NCI-H2029 (cell line): ENCODE measurements at regions not wholly inside any gene's neighbourhood (a gene's known extent, or its start where the extent isn't known, plus 50 kb on each side); places are given as distances from the start of the nearest gene placed in this dataset.
"Not testable (repeated sequence)": the region's sequence is repeated elsewhere in the genome, so short reads cannot be mapped to it uniquely, and the experiment has no call there.

Source experiments
- DNase-seq: peaks from one replicate; lab custom pipeline; 2025; lab: John Stamatoyannopoulos, UW

DNA sequence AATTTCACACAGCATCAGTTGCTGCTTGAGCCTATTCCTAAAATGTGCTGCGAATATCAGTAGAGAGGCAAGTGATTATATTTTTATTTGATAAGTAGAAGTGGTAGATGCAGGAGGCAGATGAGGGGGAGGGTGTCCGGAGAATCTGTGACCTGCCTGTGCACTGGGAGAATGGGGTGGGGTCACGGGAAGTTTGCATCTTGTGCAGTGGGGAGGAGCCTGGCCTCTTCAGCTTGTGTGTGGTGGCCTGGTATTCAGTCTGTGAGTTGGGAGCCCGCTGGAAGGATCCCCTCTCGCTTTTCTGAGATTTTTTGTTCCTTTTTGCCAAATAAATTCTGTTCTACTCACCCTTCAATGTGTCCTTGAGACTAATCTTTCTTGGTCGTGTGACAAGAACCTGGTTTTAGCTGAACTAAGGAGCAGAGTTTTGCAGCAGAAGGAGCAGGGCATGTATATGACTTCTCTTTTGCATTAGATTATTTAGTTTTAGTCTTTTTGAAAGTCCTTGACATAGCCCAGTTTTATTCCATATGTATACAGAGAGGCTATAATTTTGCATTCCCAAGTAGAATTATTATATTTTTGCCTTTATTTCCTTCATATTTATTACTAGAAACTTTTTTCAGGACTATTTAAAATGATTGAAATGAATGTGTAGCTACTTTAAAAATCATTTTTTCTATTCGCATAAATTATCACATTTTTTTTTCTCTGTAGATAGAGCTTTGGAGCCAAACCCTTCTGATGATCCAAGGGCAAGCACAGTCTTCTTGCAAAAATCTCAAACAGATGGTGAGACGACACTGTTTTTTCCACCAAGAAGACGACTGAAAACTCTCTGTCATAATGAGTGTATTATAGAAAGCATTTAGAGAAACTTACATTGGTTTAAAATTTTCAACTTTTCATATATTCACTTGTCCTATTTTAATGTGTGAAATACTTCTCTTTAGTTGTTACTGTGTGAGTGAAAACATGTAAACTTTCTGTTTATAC is 1257.2 kb downstream of the UQCRFS1 start:
- no peak for DNase-seq

DNA sequence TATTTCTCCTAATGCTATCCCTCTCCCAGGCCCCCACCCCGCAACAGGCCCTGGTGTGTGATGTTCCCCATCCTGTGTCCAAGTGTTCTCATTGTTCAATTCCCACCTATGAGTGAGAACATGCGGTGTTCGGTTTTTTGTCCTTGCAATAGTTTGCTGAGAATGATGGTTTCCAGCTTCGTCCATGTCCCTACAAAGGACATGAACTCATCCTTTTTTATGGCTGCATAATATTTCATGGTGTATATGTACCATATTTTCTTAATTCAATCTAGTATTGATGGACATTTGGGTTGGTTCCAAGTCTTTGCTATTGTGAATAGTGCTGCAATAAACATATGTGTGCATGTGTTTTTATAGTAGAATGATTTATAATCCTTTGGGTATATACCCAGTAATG is 1270.3 kb downstream of the UQCRFS1 start:
- not testable (repeated sequence) for DNase-seq

DNA sequence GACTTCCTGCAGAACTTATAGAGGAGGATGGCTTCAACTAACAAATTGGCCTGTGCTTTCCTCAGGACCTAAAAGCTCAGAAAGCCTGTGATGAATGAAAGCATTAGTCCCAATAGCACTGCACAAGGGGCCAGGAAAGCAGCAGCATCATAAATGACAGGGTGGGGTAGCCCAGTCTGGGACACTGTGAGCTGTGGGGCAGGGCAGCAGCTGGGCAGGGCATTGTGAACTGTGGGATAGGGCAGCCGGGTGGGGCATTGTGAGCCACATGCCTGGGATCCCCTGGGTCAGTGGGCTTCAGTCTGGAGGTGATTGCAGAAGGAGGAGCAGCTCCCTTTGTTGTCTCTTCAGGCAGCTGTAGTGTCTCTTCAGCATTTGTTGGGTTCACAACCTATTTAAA is 1276.8 kb downstream of the UQCRFS1 start:
- no peak for DNase-seq

DNA sequence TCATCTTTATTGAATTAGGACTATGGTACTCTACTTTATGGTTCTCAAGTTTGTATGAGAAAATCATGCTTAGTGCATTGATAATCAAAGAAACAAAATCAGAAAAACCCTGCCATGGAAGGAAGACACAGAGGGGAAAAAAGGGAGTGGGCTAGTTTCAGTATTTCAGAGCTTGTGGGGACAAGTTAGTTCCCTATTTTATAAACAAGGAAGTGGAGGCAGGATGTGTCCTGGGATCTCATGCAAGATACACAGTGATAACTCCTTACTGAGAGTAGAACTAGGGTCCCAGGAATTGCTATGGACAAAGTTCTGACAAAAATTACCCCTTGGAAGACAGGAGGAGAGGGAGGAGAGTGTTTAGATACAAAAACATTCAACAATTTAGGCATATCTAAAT is 1277.3 kb downstream of the UQCRFS1 start:
- DNase-seq: no peak

DNA sequence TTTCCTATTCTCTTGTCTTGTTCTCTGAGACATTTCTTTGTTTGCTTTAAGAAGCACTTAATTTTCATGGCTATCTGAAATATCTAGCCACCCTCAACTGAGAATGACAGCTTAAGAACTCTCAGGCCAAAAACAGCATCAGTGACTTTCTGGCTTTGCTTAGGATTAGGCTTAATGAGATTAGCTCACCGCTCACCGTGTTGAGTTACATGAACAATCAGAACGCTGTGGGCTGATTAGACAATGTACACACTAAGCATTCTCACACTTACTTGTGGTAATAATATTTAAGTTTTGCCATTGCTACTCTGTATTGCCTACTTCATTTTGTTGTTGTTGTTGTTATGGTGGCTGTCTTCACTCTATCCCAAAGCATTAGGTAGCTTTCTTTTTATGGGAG is 1283.6 kb downstream of the UQCRFS1 start:
- DNase-seq: no peak

DNA sequence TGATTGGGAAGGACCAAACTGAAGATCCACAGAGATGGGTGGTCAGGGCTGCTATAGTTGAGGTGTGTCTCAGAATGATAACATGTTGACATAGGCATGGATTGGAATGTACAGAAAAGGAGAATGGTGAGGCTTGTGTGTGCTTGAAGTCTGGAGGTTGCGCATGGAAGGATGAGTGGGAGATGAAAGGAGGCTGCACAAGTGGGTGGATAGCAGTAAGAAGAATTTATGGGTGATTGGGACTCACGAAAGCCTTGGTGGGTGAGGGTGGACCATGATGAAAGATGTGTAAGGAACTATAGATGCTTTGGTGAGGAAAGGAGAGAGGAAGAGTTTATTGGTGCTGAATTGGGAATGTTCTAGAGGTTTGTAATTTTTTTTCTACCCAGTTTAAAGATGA is 1287.7 kb downstream of the UQCRFS1 start:
- no peak for DNase-seq

DNA sequence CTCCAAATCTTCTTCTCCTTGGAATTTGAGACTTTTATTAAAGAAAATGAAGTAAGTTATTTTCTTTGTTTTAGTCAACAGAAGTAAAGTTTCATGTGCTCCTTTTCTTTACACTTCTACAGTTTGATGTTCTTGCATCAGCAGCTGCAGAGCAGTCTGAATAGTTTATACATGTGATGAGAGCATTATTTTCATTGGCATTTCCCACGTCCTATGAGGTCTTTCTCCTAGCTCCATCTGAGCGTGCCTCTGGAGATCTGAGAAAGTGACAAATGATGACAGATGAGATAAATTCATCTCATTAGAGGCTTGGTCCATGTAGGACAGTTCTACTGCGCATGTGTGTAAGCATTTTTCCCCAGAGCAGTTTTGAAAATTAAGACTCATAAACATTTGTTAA is 1290.0 kb downstream of the UQCRFS1 start:
- DNase-seq: no peak

DNA sequence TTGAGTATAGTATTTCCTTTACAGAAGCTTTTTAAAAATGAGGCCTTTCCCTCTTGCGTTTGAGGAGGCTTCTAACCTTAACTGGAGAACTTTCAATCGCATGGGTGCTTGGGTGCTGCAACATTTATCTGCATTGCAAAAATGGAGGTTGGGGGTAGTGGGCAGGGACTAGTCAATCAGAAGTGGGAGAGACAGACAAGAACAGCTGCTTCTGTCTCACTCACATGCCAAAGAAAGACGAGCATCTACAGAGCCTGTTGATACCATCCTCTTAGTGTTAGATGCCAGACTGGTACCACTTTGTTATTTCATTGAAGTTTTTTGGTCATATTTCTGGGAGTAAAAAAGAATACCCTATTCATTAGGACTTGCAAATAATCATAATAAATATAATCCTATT is 1292.2 kb downstream of the UQCRFS1 start:
- no peak for DNase-seq

DNA sequence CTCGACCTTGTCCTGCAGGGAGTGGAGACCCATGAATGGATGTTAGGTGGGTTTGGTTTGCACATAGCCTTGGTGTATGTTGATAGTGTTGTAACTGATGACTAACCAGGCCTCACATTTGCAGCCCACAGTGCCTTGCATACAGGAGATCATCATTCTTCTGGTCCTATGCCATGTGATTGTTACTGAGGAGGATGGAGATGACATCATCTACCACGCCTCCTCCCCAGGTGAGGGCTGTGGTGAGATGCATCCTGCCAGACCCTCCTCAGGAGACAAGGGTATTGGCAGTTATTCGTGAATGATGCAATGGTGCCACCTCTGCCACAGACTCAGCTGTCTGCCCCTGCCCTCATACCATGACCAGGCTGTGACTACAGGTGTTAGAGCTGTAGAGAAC is 1294.1 kb downstream of the UQCRFS1 start:
- DNase-seq: no peak

DNA sequence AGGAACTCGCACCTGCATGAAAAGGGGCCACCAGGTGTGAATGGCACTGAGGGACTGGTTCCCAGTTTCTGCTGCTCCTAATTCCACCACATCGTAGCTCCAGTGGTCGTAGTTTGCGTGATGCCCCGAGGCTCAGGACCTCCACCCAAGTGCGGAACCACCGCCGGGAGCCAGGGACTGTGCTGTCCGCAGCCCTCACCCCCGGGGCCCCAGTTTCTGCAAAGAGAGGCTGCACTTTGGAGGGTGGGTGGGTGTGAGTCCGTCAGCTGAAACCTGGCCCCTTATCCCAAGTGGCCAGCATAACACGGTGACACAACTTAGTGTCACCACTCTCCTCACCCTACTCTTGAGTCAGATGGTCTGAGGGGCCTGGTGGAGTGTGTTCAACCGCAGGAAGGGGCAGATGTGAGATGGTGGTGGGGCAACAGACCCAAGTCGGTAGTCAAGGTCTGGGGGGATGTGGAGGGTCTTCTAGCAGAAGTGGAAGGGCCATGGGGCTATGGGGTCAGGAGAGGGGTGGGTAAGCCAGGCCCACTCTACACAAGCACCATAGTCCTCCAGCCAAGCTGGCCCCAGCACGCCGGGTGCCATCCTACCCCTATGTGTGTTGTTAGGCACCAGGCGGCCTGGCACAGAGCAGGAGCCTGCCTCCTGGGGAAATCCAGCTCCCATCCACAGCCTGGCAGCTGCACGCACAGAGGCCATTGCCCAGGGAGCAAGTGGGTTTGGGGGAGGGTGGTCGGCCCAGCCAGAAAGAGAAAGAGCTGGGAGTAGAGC is 1301.6 kb downstream of the UQCRFS1 start:
- DNase-seq: no peak

DNA sequence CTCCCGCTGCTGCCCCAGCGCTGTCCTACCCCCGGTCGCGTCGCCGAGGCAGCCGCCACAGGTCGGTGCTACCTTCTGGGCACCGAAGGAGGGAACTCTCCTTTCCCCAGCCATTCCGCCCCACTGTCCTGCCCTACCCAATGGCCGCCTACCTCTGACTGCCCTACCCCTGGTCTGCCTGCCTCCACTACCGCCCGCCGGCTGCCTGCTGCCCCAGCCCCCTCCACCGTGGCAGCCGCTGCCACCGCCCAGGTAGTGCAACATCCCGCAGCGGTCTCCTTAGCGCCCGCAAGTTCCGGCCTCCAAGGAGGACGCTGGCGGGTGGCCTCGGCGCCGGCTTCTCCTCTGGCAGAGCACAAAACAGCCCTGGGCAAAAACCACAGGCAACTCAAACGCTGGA is 1303.1 kb downstream of the UQCRFS1 start:
- no peak for DNase-seq

DNA sequence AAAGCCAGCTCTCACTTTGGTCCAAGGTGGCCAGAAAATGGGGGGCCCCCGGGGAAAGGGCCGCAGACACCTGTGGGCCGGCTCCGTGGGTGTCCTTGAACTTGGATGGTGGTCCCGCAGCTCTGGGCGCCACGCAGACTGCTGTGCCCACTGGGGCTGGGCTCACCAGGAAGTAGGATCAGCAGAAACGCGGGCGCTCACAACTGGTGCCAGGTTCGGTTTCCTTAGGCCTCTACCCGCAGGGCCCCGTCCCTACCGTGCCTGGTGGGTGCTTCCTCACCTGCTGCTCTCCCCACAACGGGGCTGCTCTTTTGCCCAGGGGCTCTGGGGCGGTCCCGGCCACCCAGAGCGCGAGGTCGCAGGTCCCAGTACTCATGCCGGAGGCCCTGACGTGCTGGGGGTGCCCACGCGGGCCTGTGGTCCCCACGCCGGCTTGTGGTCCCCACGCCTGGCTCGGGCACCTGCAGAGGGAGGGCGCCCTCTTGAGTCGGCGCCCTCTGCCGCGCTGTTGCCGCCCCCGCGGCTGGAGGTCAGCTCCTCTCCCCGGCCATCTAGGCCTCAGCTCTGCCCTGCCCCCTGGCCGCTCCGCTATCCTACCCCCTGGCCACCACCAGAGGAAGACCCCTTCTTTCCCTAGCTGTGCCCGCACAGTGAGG is 1303.6 kb downstream of the UQCRFS1 start:
- DNase-seq: no peak

DNA sequence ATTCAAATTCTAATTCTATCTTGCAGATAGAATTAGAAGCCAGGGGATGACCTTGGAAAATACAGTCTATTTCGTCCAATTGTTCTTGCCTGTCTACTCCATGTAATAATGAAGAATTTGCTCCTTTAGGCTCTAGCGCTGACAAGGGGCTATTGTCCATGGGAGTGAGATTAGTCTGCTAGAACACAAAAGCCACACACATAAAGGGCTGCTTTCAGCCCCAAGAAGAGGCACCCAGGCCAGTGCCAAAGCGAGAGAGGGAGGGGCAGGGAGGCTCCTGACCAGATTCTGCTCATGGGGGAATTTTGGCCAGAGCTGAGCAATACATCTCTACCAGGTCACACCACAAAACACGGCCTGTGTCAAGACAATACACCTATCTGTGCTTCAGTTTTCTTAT is 1306.9 kb downstream of the UQCRFS1 start:
- no peak for DNase-seq

DNA sequence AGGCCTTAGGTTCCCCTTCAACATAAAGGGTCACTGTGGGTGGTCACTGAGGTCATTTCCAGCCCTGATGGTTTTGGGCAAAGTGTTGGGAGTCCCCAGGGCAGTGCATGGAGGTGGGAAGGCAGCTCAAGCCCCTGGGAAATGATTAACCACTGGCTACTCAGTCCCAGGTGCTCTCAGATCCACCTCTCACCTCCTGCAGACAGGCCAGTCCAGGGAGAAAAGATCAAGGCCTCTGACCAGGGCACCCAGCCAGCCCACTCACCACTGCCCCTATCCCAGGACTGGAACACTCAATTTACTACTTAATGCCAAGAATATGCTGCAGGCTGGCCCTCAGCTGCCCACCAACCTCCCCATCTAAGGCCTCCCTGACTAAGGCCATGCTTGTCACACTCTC is 1307.9 kb downstream of the UQCRFS1 start:
- no peak for DNase-seq

DNA sequence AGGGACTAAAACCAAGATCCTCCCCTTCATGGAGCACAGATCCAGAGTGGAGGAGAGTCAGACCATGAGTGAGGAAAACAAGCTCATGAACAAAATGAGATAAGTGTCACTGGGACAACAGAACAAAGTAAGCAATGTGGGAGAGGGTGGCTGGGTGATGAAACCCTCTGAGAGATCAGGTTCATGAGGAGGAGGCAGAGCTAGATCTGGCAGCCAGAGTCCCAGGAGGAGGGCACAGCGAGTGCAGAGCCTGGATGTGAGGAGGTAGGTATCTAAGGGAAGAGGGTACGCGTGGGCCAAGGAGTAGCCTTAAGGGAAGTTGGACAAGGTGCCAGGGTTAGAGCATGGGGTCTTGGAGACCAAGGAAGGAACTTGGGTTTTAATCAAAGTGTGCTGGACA is 1311.9 kb downstream of the UQCRFS1 start:
- DNase-seq: no peak

DNA sequence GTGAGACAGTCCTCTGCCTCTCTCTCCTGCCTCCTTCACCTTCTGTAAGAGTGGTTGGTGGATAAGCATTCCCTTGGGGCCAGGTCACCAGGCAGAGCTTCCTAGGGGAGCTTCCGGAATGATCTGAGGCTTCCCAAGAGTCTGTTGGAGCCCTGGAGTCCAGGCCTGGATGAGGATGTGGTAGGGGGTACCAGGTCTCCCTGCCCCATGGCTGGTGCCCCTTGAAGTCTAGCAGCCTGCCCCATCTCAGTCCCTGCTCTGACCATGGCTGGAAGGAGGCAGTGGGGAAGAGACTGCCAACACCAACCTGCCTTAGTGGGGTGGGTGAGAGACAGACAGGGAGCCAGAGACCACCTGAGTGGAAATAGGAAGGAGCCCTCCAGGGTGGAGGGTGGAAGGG is 1316.9 kb downstream of the UQCRFS1 start:
- DNase-seq: no peak

DNA sequence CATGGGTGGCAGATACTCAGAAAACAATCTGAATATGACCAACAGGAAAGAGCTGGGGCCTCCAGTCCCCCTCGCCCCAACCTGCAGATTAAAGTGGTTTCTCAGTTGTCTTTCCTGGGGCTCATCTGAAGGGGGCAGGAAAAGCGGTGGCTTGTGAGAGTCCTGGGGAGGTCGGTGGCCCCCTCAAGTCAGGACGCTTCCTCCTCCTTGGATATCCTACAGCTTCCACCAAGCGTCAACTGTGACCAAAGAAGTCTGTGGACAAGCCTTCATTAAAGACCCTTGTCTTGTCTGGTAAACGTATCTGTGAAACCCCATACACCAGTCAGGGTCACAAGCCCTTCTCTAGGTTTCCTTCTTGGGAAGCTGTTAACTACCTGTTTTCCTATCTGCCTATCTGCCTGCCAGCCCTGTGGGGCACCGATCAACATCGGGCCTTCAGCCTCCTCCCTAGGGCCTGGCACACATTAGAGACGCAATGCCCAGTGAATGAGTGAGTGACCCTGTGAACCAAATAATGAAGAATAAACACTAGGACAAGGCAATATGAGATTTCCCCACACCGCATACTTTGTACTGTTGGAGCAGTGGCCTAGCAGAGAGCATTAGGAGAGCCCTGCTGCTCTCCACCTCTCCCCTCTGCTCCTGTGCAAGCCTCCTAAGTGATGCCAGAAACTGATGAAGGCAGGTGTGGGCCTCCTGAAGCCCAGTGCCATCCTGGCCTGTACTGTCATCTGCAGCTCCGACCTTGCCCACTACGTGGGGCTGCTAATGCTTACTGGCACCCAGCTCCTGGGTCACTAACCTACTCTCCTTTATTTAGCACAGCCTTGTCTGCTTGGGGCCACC is 1317.8 kb downstream of the UQCRFS1 start:
- no peak for DNase-seq

DNA sequence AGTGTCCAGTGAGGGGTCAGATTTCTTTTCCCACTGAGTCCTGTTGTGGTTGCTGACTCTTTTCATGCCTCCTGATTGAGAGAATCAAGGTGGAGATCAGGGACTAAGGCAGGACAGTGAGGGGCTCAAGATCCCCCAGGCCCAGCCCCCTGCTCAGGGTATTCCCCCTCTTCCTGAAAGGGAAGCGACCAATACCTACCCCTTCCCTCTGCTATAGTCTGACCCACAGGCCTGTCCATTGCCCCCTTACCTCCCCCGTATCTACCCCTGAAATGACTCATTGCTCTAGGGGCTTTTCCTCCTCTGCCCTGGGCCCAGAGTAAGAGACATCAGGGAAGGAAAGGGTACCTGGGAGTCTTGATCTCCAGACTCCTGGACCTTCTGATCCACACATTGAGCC is 1320.5 kb downstream of the UQCRFS1 start:
- DNase-seq: no peak

DNA sequence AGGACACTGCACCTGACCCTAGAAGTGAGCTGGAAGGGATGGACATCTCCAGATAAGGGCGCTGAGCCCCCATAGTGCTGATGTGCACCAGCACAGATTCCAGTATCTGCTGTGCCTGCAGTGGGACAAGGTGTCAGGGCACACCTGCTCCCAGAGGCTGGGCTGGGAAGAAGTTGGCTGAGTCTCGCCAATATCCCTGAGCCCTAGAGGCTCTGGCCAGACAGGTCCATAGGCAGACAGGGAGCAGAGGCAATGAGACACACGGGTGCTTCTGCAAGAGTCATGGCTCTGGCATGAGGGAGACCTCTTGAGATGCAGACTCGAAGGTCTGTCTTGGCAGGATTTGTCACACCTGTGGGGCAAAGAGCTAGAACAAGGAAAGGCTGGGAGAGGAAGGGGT is 1321.5 kb downstream of the UQCRFS1 start:
- no peak for DNase-seq

DNA sequence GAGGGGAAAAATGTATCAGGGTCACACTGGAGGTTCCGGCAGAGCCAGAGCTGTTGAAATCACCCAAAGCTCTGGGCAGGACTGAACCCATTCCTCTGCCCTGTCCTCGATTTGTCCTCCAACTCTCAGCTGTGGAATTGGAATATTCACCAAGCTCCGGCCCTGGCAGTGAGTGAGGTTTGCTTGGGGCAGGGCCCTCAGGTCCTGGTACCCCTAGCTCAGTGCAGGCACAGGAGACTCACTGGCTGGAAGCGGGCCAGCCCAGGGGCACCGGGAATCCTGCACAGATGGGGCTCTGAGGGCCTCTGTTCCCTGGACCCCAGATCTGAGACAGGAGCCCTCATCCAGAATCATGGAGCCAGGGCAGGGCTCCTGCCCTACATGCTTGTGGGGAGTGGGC is 1322.3 kb downstream of the UQCRFS1 start:
- DNase-seq: no peak

DNA sequence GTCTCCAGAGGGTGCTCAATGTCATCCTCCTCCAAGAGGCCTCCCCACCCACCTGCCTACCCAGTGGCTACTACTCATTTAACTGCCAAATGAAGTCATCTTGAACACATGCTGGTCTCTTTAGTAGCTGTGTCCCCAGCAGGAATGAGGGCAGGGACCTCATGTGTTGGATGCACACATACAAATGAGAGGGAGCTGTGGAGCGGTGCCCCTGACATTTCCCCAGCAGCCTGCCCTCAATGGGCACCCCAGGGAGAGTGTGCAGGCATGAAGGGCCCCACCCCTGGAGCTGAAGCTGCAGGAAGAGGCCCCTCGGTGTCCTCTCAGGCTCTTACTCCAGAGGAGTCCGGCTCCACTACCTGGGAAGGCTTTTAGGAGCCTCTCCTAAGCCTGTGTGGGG is 1322.7 kb downstream of the UQCRFS1 start:
- no peak for DNase-seq

DNA sequence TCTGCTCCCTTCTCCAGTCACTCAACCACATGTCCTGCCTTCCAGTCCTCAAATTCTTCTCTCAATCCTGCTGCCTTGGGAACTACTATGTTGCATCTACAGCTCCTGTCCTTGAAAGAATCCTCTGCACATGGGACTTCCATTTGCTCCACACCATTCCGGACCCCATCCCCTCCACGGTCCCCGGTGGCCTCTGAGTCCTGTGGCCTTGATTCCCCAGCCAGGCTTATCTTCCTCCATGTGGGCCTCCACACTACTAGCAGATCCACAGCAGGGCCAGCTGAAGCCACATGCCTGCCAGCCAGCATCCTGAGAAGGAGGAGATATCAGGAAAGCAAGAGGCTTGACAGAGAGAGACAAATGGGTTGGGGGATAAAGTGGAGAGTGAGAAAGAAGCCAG is 1323.8 kb downstream of the UQCRFS1 start:
- DNase-seq: no peak
